Effector memory CD4-positive, alpha-beta T cell (primary cell): ENCODE measurements at regions not wholly inside any gene's neighbourhood (a gene's known extent, or its start where the extent isn't known, plus 50 kb on each side); places are given as distances from the start of the nearest gene placed in this dataset.
"Not testable (repeated sequence)": the region's sequence is repeated elsewhere in the genome, so short reads cannot be mapped to it uniquely, and the experiment has no call there.

Source experiments
- DNase-seq, 3 donors: peaks; one replicate each; pipeline ENCODE4 v3.0.0-alpha.2; 2020
- H3K27ac ChIP-seq: 2 replicates; pipeline ENCODE4 v1.7.0; 2013; ENCODE audit warnings: mild to moderate bottlenecking, low read length, moderate library complexity; ENCODE audit not compliant: insufficient read depth, poor library complexity, severe bottlenecking
- H3K27me3 ChIP-seq: replicated peaks from 2 replicates; pipeline ENCODE4 v1.7.0; 2013; ENCODE audit warnings: mild to moderate bottlenecking, low read length; ENCODE audit not compliant: insufficient read depth, control insufficient read depth, poor library complexity, severe bottlenecking
- H3K36me3 ChIP-seq: 2 replicates; pipeline ENCODE4 v1.7.0; 2013; ENCODE audit warnings: mild to moderate bottlenecking, low read length, moderate library complexity; ENCODE audit not compliant: control insufficient read depth, insufficient read depth
- H3K4me1 ChIP-seq: 2 replicates; pipeline ENCODE4 v1.7.0; 2013; ENCODE audit warnings: low read length, mild to moderate bottlenecking; ENCODE audit not compliant: control insufficient read depth, insufficient read depth, poor library complexity, severe bottlenecking
- H3K4me3 ChIP-seq: 2 replicates; pipeline ENCODE4 v1.7.0; 2013; ENCODE audit warnings: low read length, low read depth, mild to moderate bottlenecking; ENCODE audit not compliant: insufficient read depth, poor library complexity, severe bottlenecking
- H3K9me3 ChIP-seq: 2 replicates; pipeline ENCODE4 v1.7.0; 2013; ENCODE audit warnings: mild to moderate bottlenecking, low read length, moderate library complexity; ENCODE audit not compliant: control insufficient read depth

- no peaks in the 10 kb centered on the region for H3K9me3 ChIP-seq
- no peak overlapping the region for H3K4me3 ChIP-seq
- no peaks in the 10 kb centered on the region for H3K36me3 ChIP-seq
- DNase-seq, result no peak
- H3K27me3 ChIP-seq, result no peaks in the 10 kb centered on the region
- no peaks in the 10 kb centered on the region for H3K4me1 ChIP-seq
- no peak overlapping the region for H3K27ac ChIP-seq
Observed at GRCh38 chr3:22798461-22798860, 404.7 kb upstream of the UBE2E2 start.

GRCh38 chr3:22819209-22819608, 383.9 kb upstream of the UBE2E2 start:
- H3K4me1 ChIP-seq, result no peaks in the 10 kb centered on the region
- no peak for DNase-seq
- H3K36me3 ChIP-seq, result no peaks in the 10 kb centered on the region
- no peaks in the 10 kb centered on the region for H3K27me3 ChIP-seq
- no peak overlapping the region for H3K27ac ChIP-seq
- no peak overlapping the region for H3K4me3 ChIP-seq
- no peaks in the 10 kb centered on the region for H3K9me3 ChIP-seq

- Histone ChIP-seq H3K4me1 (no peaks in the 10 kb centered on the region), H3K9me3 (no peaks in the 10 kb centered on the region), H3K36me3 (no peaks in the 10 kb centered on the region), H3K27me3 (no peaks in the 10 kb centered on the region), H3K4me3 (no peak overlapping the region), H3K27ac (no peak overlapping the region)
- no peak for DNase-seq
Observed at GRCh38 chr3:22835041-22835440, 368.1 kb upstream of the UBE2E2 start.

GRCh38 chr3:22836131-22836530, 367.0 kb upstream of the UBE2E2 start:
- Histone ChIP-seq H3K27me3 (no peaks in the 10 kb centered on the region), H3K36me3 (no peaks in the 10 kb centered on the region), H3K27ac (no peak overlapping the region), H3K9me3 (no peaks in the 10 kb centered on the region), H3K4me1 (no peaks in the 10 kb centered on the region), H3K4me3 (no peak overlapping the region)
- DNase-seq, result no peak

GRCh38 chr3:22843854-22844253, 359.3 kb upstream of the UBE2E2 start:
- Histone ChIP-seq H3K27ac (no peak overlapping the region), H3K4me1 (no peaks in the 10 kb centered on the region), H3K9me3 (no peaks in the 10 kb centered on the region), H3K36me3 (no peaks in the 10 kb centered on the region), H3K4me3 (no peak overlapping the region), H3K27me3 (no peaks in the 10 kb centered on the region)
- DNase-seq, result no peak

GRCh38 chr3:22846566-22846965, 356.6 kb upstream of the UBE2E2 start:
- Histone ChIP-seq H3K4me1 (no peaks in the 10 kb centered on the region), H3K27me3 (no peaks in the 10 kb centered on the region), H3K9me3 (no peaks in the 10 kb centered on the region), H3K27ac (no peak overlapping the region), H3K36me3 (no peaks in the 10 kb centered on the region), H3K4me3 (no peak overlapping the region)
- no peak for DNase-seq

- DNase-seq, H3K27ac ChIP-seq, H3K9me3 ChIP-seq, H3K27me3 ChIP-seq, H3K4me3 ChIP-seq, H3K36me3 ChIP-seq, H3K4me1 ChIP-seq: not testable (repeated sequence)
Observed at GRCh38 chr3:22849583-22849982, 353.5 kb upstream of the UBE2E2 start.

GRCh38 chr3:22856811-22857210, 346.3 kb upstream of the UBE2E2 start:
- H3K4me3 ChIP-seq, result no peak overlapping the region
- no peaks in the 10 kb centered on the region for H3K27me3 ChIP-seq
- no peak overlapping the region for H3K27ac ChIP-seq
- DNase-seq, result no peak
- H3K4me1 ChIP-seq, result no peaks in the 10 kb centered on the region
- no peaks in the 10 kb centered on the region for H3K9me3 ChIP-seq
- H3K36me3 ChIP-seq, result no peaks in the 10 kb centered on the region

- no peak for DNase-seq
- Histone ChIP-seq H3K4me1 (no peaks in the 10 kb centered on the region), H3K4me3 (no peak overlapping the region), H3K27me3 (no peaks in the 10 kb centered on the region), H3K27ac (no peak overlapping the region), H3K36me3 (no peaks in the 10 kb centered on the region), H3K9me3 (no peaks in the 10 kb centered on the region)
Observed at GRCh38 chr3:22858486-22858885, 344.6 kb upstream of the UBE2E2 start.

- Histone ChIP-seq H3K9me3 (no peaks in the 10 kb centered on the region), H3K27ac (no peak overlapping the region), H3K4me1 (no peaks in the 10 kb centered on the region), H3K27me3 (no peaks in the 10 kb centered on the region), H3K4me3 (no peak overlapping the region), H3K36me3 (no peaks in the 10 kb centered on the region)
- DNase-seq, result no peak
Observed at GRCh38 chr3:22859618-22860017, 343.5 kb upstream of the UBE2E2 start.

- H3K36me3 ChIP-seq, result no peaks in the 10 kb centered on the region
- no peak for DNase-seq
Observed at GRCh38 chr3:22861426-22861825, 341.7 kb upstream of the UBE2E2 start.

More at GRCh38 chr3:22861426-22861825, 341.7 kb upstream of the UBE2E2 start:
- Histone ChIP-seq H3K9me3 (no peaks in the 10 kb centered on the region), H3K27me3 (no peaks in the 10 kb centered on the region), H3K27ac (no peak overlapping the region), H3K4me1 (no peaks in the 10 kb centered on the region), H3K4me3 (no peak overlapping the region)
